MM.1S (cell line): ENCODE measurements at regions not wholly inside any gene's neighbourhood (a gene's known extent, or its start where the extent isn't known, plus 50 kb on each side); places are given as distances from the start of the nearest gene placed in this dataset.

Experiments
- DNase-seq: peaks from one replicate; pipeline ENCODE4 v3.0.0-alpha.2; 2015
- H2AFZ ChIP-seq: fragments of 300-600 bp; sonication (generic); 2 replicates; pipeline ENCODE4 v1.6.0; 2016; ENCODE audit warnings: antibody characterized with exemption, low read length
- H3F3A ChIP-seq: fragments of 300-600 bp; sonication (generic); 2 replicates; pipeline ENCODE4 v1.6.1; 2016; ENCODE audit warnings: mild to moderate bottlenecking, antibody characterized with exemption, low read length, moderate library complexity, mixed read lengths; ENCODE audit not compliant: insufficient read depth
- H3K27ac ChIP-seq: fragments of 300-600 bp; sonication (generic); 2 replicates; pipeline ENCODE4 v1.5.1; 2016; ENCODE audit warnings: mild to moderate bottlenecking, low read length
- H3K27me3 ChIP-seq: fragments of 300-600 bp; sonication (generic); replicated peaks from 2 replicates; pipeline ENCODE4 v1.6.0; 2016; ENCODE audit warnings: low read length; ENCODE audit not compliant: insufficient read depth
- H3K36me3 ChIP-seq: fragments of 300-600 bp; sonication (generic); replicated peaks from 2 replicates; pipeline ENCODE4 v1.6.1; 2016; ENCODE audit warnings: mild to moderate bottlenecking, low read length, mixed read lengths; ENCODE audit not compliant: insufficient read depth
- H3K4me1 ChIP-seq: fragments of 300-600 bp; sonication (generic); 2 replicates; pipeline ENCODE4 v1.6.1; 2016; ENCODE audit warnings: low read length, mixed read lengths
- H3K4me2 ChIP-seq: fragments of 300-600 bp; sonication (generic); 2 replicates; pipeline ENCODE4 v1.6.0; 2016; ENCODE audit warnings: low read depth, low read length
- H3K4me3 ChIP-seq: fragments of 300-600 bp; sonication (generic); 2 replicates; pipeline ENCODE4 v1.5.1; 2016; ENCODE audit warnings: low read length, mixed read lengths
- H3K79me2 ChIP-seq: fragments of 300-600 bp; sonication (generic); 2 replicates; pipeline ENCODE4 v1.6.1; 2016; ENCODE audit warnings: mixed run types, low read length, mixed read lengths
- H3K9ac ChIP-seq: fragments of 300-600 bp; sonication (generic); 2 replicates; pipeline ENCODE4 v1.6.1; 2016; ENCODE audit warnings: low read length, mixed read lengths
- H3K9me2 ChIP-seq: fragments of 300-600 bp; sonication (generic); replicated peaks from 2 replicates; pipeline ENCODE4 v1.6.1; 2016; ENCODE audit warnings: mild to moderate bottlenecking, low read length, mixed read lengths; ENCODE audit not compliant: insufficient read depth
- H3K9me3 ChIP-seq: fragments of 300-600 bp; sonication (generic); replicated peaks from 2 replicates; pipeline ENCODE4 v1.6.1; 2016; ENCODE audit warnings: mild to moderate bottlenecking, low read length, mixed read lengths; ENCODE audit not compliant: insufficient read depth
- H4K20me1 ChIP-seq: fragments of 300-600 bp; sonication (generic); 2 replicates; pipeline ENCODE4 v1.6.1; 2016; ENCODE audit warnings: mild to moderate bottlenecking, low read length, moderate library complexity, mixed read lengths; ENCODE audit not compliant: insufficient read depth
- EZH2 ChIP-seq: fragments of 300-600 bp; sonication (generic); optimal IDR thresholded peaks from 2 replicates; pipeline ENCODE3; 2017; ENCODE audit warnings: low read depth, mild to moderate bottlenecking, antibody characterized with exemption, low read length, mixed read lengths
- EZH2phosphoT487 ChIP-seq: fragments of 300-600 bp; sonication (generic); IDR thresholded peaks from 2 replicates; pipeline ENCODE4 v1.6.1; 2018; ENCODE audit warnings: antibody characterized with exemption, low read length
- TF ChIP-seq, protein P1 (sequence below): fragments of 300-600 bp; sonication (generic); IDR thresholded peaks from 2 replicates; pipeline ENCODE4 v1.5.1; 2016; ENCODE audit warnings: antibody characterized with exemption, low read length, mixed read lengths

DNA sequence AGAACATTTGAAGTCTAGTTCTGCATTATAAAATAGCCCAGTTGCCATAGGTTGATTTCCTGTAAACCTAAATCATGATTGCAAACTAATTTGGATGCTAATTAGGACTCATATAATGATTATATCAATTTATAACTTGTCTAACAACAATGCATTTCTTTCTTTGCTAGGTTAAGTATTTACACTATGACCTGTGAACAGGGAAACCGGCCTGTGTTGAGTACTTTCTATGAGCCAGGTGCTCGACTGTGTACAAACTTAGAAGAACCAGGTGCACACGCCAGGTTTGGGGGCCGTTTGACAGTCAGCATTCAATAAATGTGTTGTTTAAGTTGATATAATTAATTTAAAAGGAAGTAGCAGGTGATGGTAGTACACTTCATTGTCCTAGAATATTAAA, 203.1 kb downstream of the TM9SF2 start:
- DNase-seq: no peak
- H3K9ac ChIP-seq: no peak overlapping the region
- no peaks in the 10 kb centered on the region for H3K4me1 ChIP-seq
- no peaks in the 10 kb centered on the region for H3K9me3 ChIP-seq
- no peaks in the 10 kb centered on the region for H3K27me3 ChIP-seq
- H2AFZ ChIP-seq: no peak overlapping the region
- no peaks in the 10 kb centered on the region for H3F3A ChIP-seq
- no peak overlapping the region for H3K4me2 ChIP-seq
- H3K36me3 ChIP-seq: no peaks in the 10 kb centered on the region
- no peak overlapping the region for H3K4me3 ChIP-seq
- H3K79me2 ChIP-seq: no peaks in the 10 kb centered on the region
- no peaks in the 10 kb centered on the region for H3K9me2 ChIP-seq
- TF ChIP-seq EZH2phosphoT487 (no peak), EZH2 (no peak)
- TF ChIP-seq, protein P1, sequence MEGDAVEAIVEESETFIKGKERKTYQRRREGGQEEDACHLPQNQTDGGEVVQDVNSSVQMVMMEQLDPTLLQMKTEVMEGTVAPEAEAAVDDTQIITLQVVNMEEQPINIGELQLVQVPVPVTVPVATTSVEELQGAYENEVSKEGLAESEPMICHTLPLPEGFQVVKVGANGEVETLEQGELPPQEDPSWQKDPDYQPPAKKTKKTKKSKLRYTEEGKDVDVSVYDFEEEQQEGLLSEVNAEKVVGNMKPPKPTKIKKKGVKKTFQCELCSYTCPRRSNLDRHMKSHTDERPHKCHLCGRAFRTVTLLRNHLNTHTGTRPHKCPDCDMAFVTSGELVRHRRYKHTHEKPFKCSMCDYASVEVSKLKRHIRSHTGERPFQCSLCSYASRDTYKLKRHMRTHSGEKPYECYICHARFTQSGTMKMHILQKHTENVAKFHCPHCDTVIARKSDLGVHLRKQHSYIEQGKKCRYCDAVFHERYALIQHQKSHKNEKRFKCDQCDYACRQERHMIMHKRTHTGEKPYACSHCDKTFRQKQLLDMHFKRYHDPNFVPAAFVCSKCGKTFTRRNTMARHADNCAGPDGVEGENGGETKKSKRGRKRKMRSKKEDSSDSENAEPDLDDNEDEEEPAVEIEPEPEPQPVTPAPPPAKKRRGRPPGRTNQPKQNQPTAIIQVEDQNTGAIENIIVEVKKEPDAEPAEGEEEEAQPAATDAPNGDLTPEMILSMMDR: no peak
- no peaks in the 10 kb centered on the region for H4K20me1 ChIP-seq
- no peak overlapping the region for H3K27ac ChIP-seq

DNA sequence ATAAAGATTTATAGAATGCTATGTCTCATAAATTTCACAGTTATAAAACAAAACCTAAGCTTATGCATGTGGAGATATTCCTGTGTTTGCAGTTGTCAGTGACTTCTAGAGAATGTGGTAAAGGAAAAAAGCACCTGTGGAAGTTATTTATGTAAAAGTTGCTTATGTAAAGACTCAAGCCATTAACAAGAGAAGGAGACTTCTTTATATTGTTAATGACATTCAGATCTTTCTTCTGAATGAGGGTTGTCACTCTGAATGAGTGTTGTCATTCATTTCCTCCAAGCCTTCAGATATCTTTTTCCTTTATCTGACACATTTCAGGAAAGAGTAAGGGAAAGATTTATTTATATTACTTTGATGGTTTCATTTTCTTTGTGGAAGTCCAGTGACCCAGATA, 202.6 kb downstream of the TM9SF2 start:
- Histone ChIP-seq H3F3A (no peaks in the 10 kb centered on the region), H3K4me3 (no peak overlapping the region), H2AFZ (no peak overlapping the region), H3K9ac (no peak overlapping the region), H3K79me2 (no peaks in the 10 kb centered on the region), H3K36me3 (no peaks in the 10 kb centered on the region), H3K9me3 (no peaks in the 10 kb centered on the region), H3K27me3 (no peaks in the 10 kb centered on the region), H4K20me1 (no peaks in the 10 kb centered on the region), H3K9me2 (no peaks in the 10 kb centered on the region), H3K4me1 (no peaks in the 10 kb centered on the region), H3K4me2 (no peak overlapping the region), H3K27ac (no peak overlapping the region)
- DNase-seq: no peak
- TF ChIP-seq, protein P1: no peak
- no peak for TF ChIP-seq EZH2phosphoT487
- TF ChIP-seq EZH2: no peak

DNA sequence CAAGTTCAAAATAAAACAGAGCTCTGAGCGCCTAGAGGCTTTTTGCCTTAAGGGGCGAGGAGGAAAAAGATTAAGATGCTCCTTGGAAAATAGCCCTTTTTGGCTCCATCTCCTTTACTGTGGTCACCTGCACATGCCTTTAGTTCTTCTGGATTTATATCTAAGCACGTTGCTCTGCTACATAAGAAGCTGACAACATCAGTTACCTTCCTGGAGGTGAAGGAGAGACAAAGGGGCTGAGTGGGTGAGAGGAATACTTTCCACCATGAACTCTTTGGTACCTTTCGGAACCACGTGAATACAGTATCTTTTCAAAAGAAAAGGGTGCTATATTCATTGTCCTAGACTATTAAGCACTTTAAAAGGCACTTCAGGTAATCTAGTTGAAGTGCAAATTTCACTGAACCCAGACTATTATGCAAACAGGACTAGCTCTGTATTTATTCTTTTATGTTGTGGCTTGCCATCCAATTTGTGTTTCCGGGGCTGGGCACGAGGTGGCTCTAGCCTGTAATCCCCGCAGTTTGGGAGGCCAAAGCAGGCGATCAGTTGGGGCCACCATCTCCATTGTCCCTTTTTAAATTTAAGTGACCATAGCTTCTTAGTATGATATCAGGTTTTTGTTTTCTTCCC, 201.5 kb downstream of the TM9SF2 start:
- H3K9me3 ChIP-seq: no peaks in the 10 kb centered on the region

More for the DNA sequence above, 201.5 kb downstream of the TM9SF2 start:
- TF ChIP-seq EZH2 (no peak), EZH2phosphoT487 (no peak)
- TF ChIP-seq, protein P1: no peak
- no peaks in the 10 kb centered on the region for H3K4me1 ChIP-seq
- H2AFZ ChIP-seq: no peak overlapping the region
- H3K36me3 ChIP-seq: no peaks in the 10 kb centered on the region
- no peak overlapping the region for H3K4me3 ChIP-seq
- DNase-seq: no peak
- no peak overlapping the region for H3K4me2 ChIP-seq
- no peaks in the 10 kb centered on the region for H3K9me2 ChIP-seq
- H4K20me1 ChIP-seq: no peaks in the 10 kb centered on the region
- H3K79me2 ChIP-seq: no peaks in the 10 kb centered on the region
- no peak overlapping the region for H3K27ac ChIP-seq
- no peaks in the 10 kb centered on the region for H3F3A ChIP-seq
- H3K9ac ChIP-seq: no peak overlapping the region
- H3K27me3 ChIP-seq: no peaks in the 10 kb centered on the region
